ENCODE measurements at regions not wholly inside any gene's neighbourhood (a gene's known extent, or its start where the extent isn't known, plus 50 kb on each side); places are given as distances from the start of the nearest gene placed in this dataset.

GRCh38 chr12:108076556-108076955, 52.5 kb upstream of the WSCD2 start:
- H3K9ac ChIP-seq (ENCODE audit: low read length) = no peak overlapping the region
- H3K27ac ChIP-seq (ENCODE audit: low read depth, low read length) = no peak overlapping the region
- H3K27me3 ChIP-seq (ENCODE audit: insufficient read depth, low read length) = peaks cover 32% of the 10 kb centered on the region
- H3K9me3 ChIP-seq (ENCODE audit: control insufficient read depth in 1 of 2, insufficient read depth in 1 of 2, low read depth in 1 of 2, low read length in 2 of 2) = no peaks in the 10 kb centered on the region
- H3K4me2 ChIP-seq (ENCODE audit: low read length) = no peak overlapping the region
- ChIA-PET CTCF (no interaction called here), POLR2A (no interaction called here), RAD21 (ENCODE audit: low non-redundant PET in 1 of 2, low total read pairs in 2 of 2, uncharacterized antibody in 2 of 2, unreplicated experiment in 2 of 2) (no interaction called here)
- no peak overlapping the region for H2AFZ ChIP-seq (ENCODE audit: low read depth, low read length, poor library complexity, severe bottlenecking)
- DNase-seq (ENCODE audit: low read depth, low spot score) (no peak), ATAC-seq (no peak)
- BruUV-seq (replicated peaks) = no TSS peak
- TF ChIP-seq RAD21 (IDR thresholded peaks at IDR 0.05; ENCODE audit: low read depth) (no peak), ELF1 (IDR thresholded peaks at IDR 0.05; ENCODE audit: borderline replicate concordance, low read depth) (no peak), POLR2A (IDR thresholded peaks at IDR 0.05; ENCODE audit: borderline replicate concordance, extremely low read depth, insufficient read depth, insufficient read length) (no peak), CTCF (IDR thresholded peaks at IDR 0.05 in 2 of 3, conservative IDR thresholded peaks at IDR 0.05 in 1 of 3; ENCODE audit: borderline replicate concordance in 1 of 3, insufficient read depth in 1 of 3, low read depth in 2 of 3, low read length in 2 of 3) (no peak), SRF (IDR thresholded peaks at IDR 0.05; ENCODE audit: low read depth) (no peak), EZH2 (IDR thresholded peaks at IDR 0.05) (no peak), MAX (IDR thresholded peaks at IDR 0.05) (no peak), SIN3A (IDR thresholded peaks at IDR 0.05; ENCODE audit: low read depth) (no peak), TCF7L2 (IDR thresholded peaks at IDR 0.05; ENCODE audit: borderline replicate concordance, extremely low read depth, insufficient read depth, insufficient read length) (no peak), SP1 (IDR thresholded peaks at IDR 0.05; ENCODE audit: low read depth) (no peak), EZH2phosphoT487 (IDR thresholded peaks at IDR 0.05; ENCODE audit: borderline replicate concordance) (no peak), ATF3 (IDR thresholded peaks at IDR 0.05) (no peak), CEBPB (IDR thresholded peaks at IDR 0.05; ENCODE audit: low read depth) (no peak), FOSL1 (IDR thresholded peaks at IDR 0.05; ENCODE audit: low read depth) (no peak), ZNF274 (IDR thresholded peaks at IDR 0.05; ENCODE audit: low read depth, low read length) (no peak)
- H3K9me2 ChIP-seq (ENCODE audit: insufficient read depth) = no peaks in the 10 kb centered on the region
- no peaks in the 10 kb centered on the region for H4K20me1 ChIP-seq (ENCODE audit: insufficient read depth)
- H3K4me1 ChIP-seq (ENCODE audit: control insufficient read depth in 1 of 2, insufficient read depth in 2 of 2, low read length in 2 of 2) = no peaks in the 10 kb centered on the region
- no peaks in the 10 kb centered on the region for H3K36me3 ChIP-seq (ENCODE audit: control insufficient read depth in 1 of 2, insufficient read depth in 2 of 2, low read length in 2 of 2)
- no peak overlapping the region for H3K4me3 ChIP-seq (replicated peaks in 1 of 2; ENCODE audit: low read depth in 1 of 2, low read length in 2 of 2)
- intact Hi-C loops (cut with micrococcal nuclease) = no loop called here
- no peaks in the 10 kb centered on the region for H3K79me2 ChIP-seq (ENCODE audit: insufficient read depth, low read length)

All from HCT116 (cell line).